ENCODE measurements at regions not wholly inside any gene's neighbourhood (a gene's known extent, or its start where the extent isn't known, plus 50 kb on each side); places are given as distances from the start of the nearest gene placed in this dataset.

GRCh38 chr18:27665264-27665799 lies 480.2 kb upstream of the CHST9 start:
- TF ChIP-seq, protein P1, sequence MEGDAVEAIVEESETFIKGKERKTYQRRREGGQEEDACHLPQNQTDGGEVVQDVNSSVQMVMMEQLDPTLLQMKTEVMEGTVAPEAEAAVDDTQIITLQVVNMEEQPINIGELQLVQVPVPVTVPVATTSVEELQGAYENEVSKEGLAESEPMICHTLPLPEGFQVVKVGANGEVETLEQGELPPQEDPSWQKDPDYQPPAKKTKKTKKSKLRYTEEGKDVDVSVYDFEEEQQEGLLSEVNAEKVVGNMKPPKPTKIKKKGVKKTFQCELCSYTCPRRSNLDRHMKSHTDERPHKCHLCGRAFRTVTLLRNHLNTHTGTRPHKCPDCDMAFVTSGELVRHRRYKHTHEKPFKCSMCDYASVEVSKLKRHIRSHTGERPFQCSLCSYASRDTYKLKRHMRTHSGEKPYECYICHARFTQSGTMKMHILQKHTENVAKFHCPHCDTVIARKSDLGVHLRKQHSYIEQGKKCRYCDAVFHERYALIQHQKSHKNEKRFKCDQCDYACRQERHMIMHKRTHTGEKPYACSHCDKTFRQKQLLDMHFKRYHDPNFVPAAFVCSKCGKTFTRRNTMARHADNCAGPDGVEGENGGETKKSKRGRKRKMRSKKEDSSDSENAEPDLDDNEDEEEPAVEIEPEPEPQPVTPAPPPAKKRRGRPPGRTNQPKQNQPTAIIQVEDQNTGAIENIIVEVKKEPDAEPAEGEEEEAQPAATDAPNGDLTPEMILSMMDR (conservative IDR thresholded peaks at IDR 0.05 in 1 of 2, IDR thresholded peaks at IDR 0.05 in 1 of 2; ENCODE audit: low read depth in 1 of 2, low read length in 2 of 2): no peak
- no peak for TF ChIP-seq EZH2 (IDR thresholded peaks at IDR 0.05; ENCODE audit: low read length, missing control alignments)

All from fibroblast of lung (primary cell).